SJCRH30 (cell line): ENCODE measurements at regions not wholly inside any gene's neighbourhood (a gene's known extent, or its start where the extent isn't known, plus 50 kb on each side); places are given as distances from the start of the nearest gene placed in this dataset.

Experiments
- DNase-seq, 2 experiments: peaks; one replicate each; pipeline ENCODE4 v3.0.0-alpha.2; 2015 to 2020
- H3K27ac ChIP-seq: fragments of 250-450 bp; sonication (Bioruptor Pico); 2 replicates; pipeline ENCODE4 v1.5.1; 2020; ENCODE audit warnings: mild to moderate bottlenecking, moderate library complexity
- H3K27me3 ChIP-seq: fragments of 250-450 bp; sonication (Bioruptor Pico); 2 replicates; pipeline ENCODE4 v1.5.1; 2020; ENCODE audit warnings: mild to moderate bottlenecking, moderate library complexity
- H3K36me3 ChIP-seq: fragments of 250-450 bp; sonication (Bioruptor Pico); 2 replicates; pipeline ENCODE4 v1.5.1; 2020; ENCODE audit warnings: mild to moderate bottlenecking, moderate library complexity
- H3K4me1 ChIP-seq: fragments of 250-450 bp; sonication (Bioruptor Pico); 2 replicates; pipeline ENCODE4 v1.5.1; 2020; ENCODE audit warnings: mild to moderate bottlenecking, moderate library complexity
- H3K4me3 ChIP-seq: fragments of 250-450 bp; sonication (Bioruptor Pico); 2 replicates; pipeline ENCODE4 v1.5.1; 2020; ENCODE audit warnings: mild to moderate bottlenecking, moderate library complexity
- H3K9me3 ChIP-seq: fragments of 250-450 bp; sonication (Bioruptor Pico); replicated peaks from 2 replicates; pipeline ENCODE4 v1.5.1; 2020; ENCODE audit warnings: mild to moderate bottlenecking, moderate library complexity

- no peaks in the 10 kb centered on the region for H3K27me3 ChIP-seq
- H3K27ac ChIP-seq, result no peak overlapping the region
- H3K4me3 ChIP-seq, result no peak overlapping the region
- H3K9me3 ChIP-seq, result no peaks in the 10 kb centered on the region
- H3K36me3 ChIP-seq, result no peaks in the 10 kb centered on the region
- no peak for DNase-seq
- no peaks in the 10 kb centered on the region for H3K4me1 ChIP-seq
Measured at GRCh38 chrX:8358302-8358701, 106.3 kb upstream of the VCX3B start.

- H3K27me3 ChIP-seq, result no peaks in the 10 kb centered on the region
- H3K36me3 ChIP-seq, result no peaks in the 10 kb centered on the region
- H3K4me1 ChIP-seq, result no peaks in the 10 kb centered on the region
- no peak overlapping the region for H3K4me3 ChIP-seq
- no peak overlapping the region for H3K27ac ChIP-seq
- DNase-seq, result peak; percentile 9 to 38
- no peaks in the 10 kb centered on the region for H3K9me3 ChIP-seq
Measured at GRCh38 chrX:8364369-8365141, 100.1 kb upstream of the VCX3B start.

DNA sequence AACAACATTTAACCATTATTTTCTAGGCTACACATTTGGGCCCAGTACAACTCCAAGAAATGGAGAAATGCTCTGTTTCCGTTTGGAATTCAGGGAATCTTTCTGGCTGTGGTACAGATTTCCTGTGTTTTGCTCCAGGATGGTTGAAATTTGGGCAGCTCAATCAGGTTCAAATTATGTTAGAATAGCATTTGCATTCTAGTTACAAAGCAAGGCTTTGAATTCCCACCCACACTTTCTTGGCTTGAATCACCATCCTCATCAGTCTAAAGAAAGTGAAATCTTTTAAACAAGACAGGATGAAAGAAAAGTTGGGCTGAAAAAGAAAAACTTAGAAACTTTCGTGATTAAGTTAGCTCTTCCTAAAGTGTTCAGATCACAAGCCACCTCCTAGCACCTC is 98.1 kb upstream of the VCX3B start:
- Histone ChIP-seq H3K27me3 (no peaks in the 10 kb centered on the region), H3K27ac (no peak overlapping the region), H3K4me3 (no peak overlapping the region), H3K36me3 (no peaks in the 10 kb centered on the region), H3K4me1 (no peaks in the 10 kb centered on the region), H3K9me3 (no peaks in the 10 kb centered on the region)
- no peak for DNase-seq

DNA sequence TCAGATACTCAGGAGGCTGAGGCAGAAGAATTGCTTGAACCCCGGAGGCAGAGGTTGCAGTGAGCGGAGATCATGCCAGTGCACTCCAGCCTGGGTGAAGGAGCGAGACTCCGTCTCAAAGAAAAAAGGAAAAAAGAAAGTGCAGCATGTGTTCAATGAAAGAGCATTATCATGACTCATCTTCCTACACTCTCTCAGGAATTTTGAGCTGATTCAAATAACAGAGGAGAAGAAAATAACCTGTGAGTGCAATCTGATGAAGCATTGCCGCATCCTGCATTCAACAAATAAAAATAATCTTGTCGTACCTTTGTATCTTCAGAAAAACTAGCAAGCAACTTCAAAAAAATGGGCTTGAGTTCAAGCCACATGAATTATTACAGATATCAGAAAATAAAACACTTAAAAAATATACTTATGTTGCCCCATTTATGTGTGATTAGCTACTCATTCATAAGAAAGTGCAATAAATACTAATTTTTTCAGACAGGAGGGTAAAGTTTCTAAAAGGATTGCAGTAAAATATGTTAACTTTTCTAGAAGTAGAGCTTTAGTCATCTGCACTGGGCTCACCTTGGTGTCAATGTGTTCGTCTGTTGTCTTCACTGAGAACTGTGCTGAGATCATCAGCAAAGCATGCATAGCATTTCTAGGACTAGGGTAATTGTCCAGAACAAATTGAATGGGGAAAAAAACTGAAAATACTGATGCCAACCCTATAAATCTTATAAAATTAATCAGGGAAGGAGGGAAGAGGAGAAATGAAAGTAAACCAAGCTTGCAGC is 90.4 kb upstream of the VCX3B start:
- H3K4me3 ChIP-seq, result no peak overlapping the region
- no peaks in the 10 kb centered on the region for H3K27me3 ChIP-seq
- H3K27ac ChIP-seq, result no peak overlapping the region
- no peak for DNase-seq
- no peaks in the 10 kb centered on the region for H3K36me3 ChIP-seq
- no peaks in the 10 kb centered on the region for H3K4me1 ChIP-seq
- no peaks in the 10 kb centered on the region for H3K9me3 ChIP-seq

DNA sequence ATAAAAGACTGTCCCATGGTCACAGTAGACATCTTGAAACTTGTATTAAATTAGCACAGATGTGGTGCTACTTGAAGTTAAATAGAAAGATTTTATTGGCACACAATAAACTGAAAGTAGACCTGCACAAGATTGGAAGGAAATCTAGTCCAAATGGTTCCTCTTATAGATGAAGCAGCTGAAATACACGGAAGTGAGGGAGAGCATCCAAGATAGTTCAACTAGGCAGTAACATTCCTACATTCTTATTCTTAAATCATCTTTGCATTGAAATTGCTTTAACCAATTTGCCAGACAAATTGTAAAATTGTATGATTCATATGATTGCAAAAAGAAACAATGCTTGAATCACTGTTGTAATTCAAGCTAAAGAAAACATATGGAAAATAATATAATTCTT is 87.6 kb upstream of the VCX3B start:
- no peaks in the 10 kb centered on the region for H3K9me3 ChIP-seq

GRCh38 chrX:8390771-8391170 is 73.9 kb upstream of the VCX3B start:
- H3K27ac ChIP-seq, result no peak overlapping the region
- no peaks in the 10 kb centered on the region for H3K9me3 ChIP-seq
- no peaks in the 10 kb centered on the region for H3K36me3 ChIP-seq
- DNase-seq, result no peak
- no peaks in the 10 kb centered on the region for H3K4me1 ChIP-seq
- no peaks in the 10 kb centered on the region for H3K27me3 ChIP-seq
- H3K4me3 ChIP-seq, result no peak overlapping the region

More for the DNA sequence above, 87.6 kb upstream of the VCX3B start:
- H3K27me3 ChIP-seq, result no peaks in the 10 kb centered on the region
- H3K27ac ChIP-seq, result no peak overlapping the region
- H3K36me3 ChIP-seq, result no peaks in the 10 kb centered on the region
- no peak overlapping the region for H3K4me3 ChIP-seq
- no peaks in the 10 kb centered on the region for H3K4me1 ChIP-seq
- DNase-seq, result no peak

DNA sequence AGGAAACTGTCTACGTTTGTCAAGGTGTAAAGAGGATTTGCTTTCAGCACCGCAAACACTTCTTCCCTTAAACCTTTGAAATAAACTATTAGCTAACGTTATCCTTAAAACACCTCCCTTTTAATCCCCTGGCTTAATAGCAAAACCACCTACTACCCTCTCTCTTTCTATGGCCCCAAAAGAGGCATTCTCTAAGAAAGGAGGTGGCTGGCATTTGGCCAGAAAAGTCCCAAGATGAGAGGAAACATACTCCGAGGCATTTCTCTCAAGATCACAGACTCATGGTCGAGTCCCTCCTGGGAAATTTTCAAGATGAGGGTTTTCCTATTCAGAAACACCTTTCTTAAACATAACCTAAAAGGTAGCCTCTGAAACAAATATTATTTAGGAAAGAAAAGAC is 60.6 kb upstream of the VCX3B start:
- no peak overlapping the region for H3K27ac ChIP-seq
- no peak for DNase-seq
- H3K36me3 ChIP-seq, result no peaks in the 10 kb centered on the region
- no peaks in the 10 kb centered on the region for H3K27me3 ChIP-seq
- no peaks in the 10 kb centered on the region for H3K9me3 ChIP-seq
- H3K4me3 ChIP-seq, result no peak overlapping the region
- no peaks in the 10 kb centered on the region for H3K4me1 ChIP-seq

DNA sequence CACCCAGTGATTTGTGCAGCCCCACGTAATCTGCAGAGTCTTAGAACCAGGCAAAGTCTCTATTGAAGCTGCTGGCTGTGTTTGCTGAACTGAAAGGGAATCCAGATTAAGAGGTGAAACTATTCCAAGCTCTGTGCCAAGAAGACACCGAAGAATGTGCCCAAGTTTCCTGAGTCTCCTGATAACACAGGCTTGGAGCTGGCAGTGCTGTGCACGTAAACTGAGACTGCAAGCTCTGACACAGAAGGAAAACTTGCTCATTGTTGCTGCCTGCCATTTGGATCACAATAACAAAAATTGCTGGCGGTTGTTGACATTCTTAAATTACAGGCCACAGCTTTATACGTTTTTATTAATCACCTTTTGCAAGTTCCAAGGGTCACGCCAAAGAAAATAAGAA is 60.2 kb upstream of the VCX3B start:
- H3K4me3 ChIP-seq, result no peak overlapping the region
- H3K27ac ChIP-seq, result no peak overlapping the region
- DNase-seq, result no peak
- no peaks in the 10 kb centered on the region for H3K9me3 ChIP-seq
- H3K27me3 ChIP-seq, result no peaks in the 10 kb centered on the region
- no peaks in the 10 kb centered on the region for H3K4me1 ChIP-seq
- H3K36me3 ChIP-seq, result no peaks in the 10 kb centered on the region

DNA sequence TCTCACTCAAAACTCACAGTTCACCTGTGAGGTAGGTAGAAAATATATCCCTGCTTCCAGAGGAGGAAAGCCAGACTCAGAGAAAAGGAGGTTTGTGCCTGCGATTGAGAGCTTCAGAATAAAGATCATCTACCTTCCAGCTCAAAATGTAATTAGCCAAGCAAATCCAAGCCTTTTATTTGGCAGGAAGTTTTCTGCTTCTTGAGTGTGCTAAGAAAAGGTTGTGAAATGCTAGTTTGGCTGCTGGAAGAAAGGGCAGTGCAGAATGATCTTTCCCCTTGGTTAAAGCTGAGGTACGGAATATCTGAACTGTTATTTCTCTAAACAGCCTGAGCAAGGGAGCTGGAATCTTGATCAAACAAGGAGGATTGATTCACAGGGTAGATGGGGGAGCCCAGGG is 59.7 kb upstream of the VCX3B start:
- no peak for DNase-seq
- Histone ChIP-seq H3K4me1 (no peaks in the 10 kb centered on the region), H3K27ac (no peak overlapping the region), H3K9me3 (no peaks in the 10 kb centered on the region), H3K27me3 (no peaks in the 10 kb centered on the region), H3K4me3 (no peak overlapping the region), H3K36me3 (no peaks in the 10 kb centered on the region)

DNA sequence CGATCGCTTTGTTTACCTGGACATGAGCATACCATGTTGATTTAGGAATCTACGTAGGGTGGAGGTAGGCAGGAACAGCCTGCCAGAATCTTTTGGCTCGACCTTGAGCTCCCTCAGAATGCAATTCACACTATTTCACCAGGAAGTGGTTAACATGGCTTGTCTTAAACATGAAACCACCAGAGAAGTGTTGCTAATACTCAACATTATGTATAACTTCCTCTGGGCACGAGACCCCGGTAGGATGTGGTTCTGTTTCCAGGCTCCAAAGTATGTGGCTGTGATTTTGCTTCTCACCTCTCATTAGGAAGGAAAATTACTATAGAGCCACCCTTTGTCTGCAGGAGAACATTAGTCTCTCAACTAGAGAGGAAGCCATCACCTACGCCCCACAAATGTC is 59.0 kb upstream of the VCX3B start:
- Histone ChIP-seq H3K27ac (no peak overlapping the region), H3K9me3 (no peaks in the 10 kb centered on the region), H3K36me3 (no peaks in the 10 kb centered on the region), H3K4me1 (no peaks in the 10 kb centered on the region), H3K27me3 (no peaks in the 10 kb centered on the region), H3K4me3 (no peak overlapping the region)
- DNase-seq, result no peak

GRCh38 chrX:8413279-8413678 is 51.4 kb upstream of the VCX3B start:
- Histone ChIP-seq H3K4me3 (no peak overlapping the region), H3K27ac (no peak overlapping the region), H3K9me3 (no peaks in the 10 kb centered on the region), H3K36me3 (no peaks in the 10 kb centered on the region), H3K27me3 (no peaks in the 10 kb centered on the region), H3K4me1 (no peaks in the 10 kb centered on the region)
- no peak for DNase-seq
